Activated B cell treated with CpG ODN at 0.5 μM for 24 hours (primary cell): ENCODE measurements at regions not wholly inside any gene's neighbourhood (a gene's known extent, or its start where the extent isn't known, plus 50 kb on each side); places are given as distances from the start of the nearest gene placed in this dataset.

ENCODE experiments used
- ATAC-seq: fragments of 200-7000 bp; cut with Tn5 transposase; one replicate; pipeline ENCODE4 v1.10.0; 2021; ENCODE audit warnings: low read depth, mild to moderate bottlenecking, moderate library complexity
- CTCF ChIA-PET: fragments of 350-600 bp; sonication (Branson Sonifier 250); formaldehyde crosslinking; loops from one replicate; lab custom pipeline; 2021; ENCODE audit warnings: antibody characterized with exemption; lab: Charles Lee
- POLR2A ChIA-PET: fragments of 350-600 bp; sonication (Branson Sonifier 250); formaldehyde crosslinking; loops from one replicate; lab custom pipeline; 2021; ENCODE audit warnings: antibody characterized with exemption; lab: Charles Lee
- DNase-seq: peaks from one replicate; pipeline ENCODE4 v3.0.0; 2022
- H3K27ac Mint-ChIP-seq: one replicate; pipeline ENCODE4 v1.8.0; 2020; ENCODE audit warnings: mixed read lengths
- H3K27me3 Mint-ChIP-seq: one replicate; pipeline ENCODE4 v1.8.0; 2021; ENCODE audit warnings: mixed read lengths
- H3K36me3 Mint-ChIP-seq: one replicate; pipeline ENCODE4 v1.8.0; 2021; ENCODE audit warnings: low read depth, mixed read lengths
- H3K4me1 Mint-ChIP-seq: one replicate; pipeline ENCODE4 v1.8.0; 2021; ENCODE audit warnings: mixed read lengths
- H3K4me3 Mint-ChIP-seq: one replicate; pipeline ENCODE4 v1.8.0; 2020; ENCODE audit warnings: mild to moderate bottlenecking, mixed read lengths
- H3K9me3 Mint-ChIP-seq: one replicate; pipeline ENCODE4 v1.8.0; 2020; ENCODE audit warnings: mixed read lengths
- intact Hi-C: fragments of 100-400 bp; cut with micrococcal nuclease; formaldehyde crosslinking; loops from one replicate; pipeline ENCODE4 v1.15.1; 2024
- TF ChIP-seq, protein P1 (sequence below): fragments of 200-600 bp; IDR thresholded peaks from one replicate; pipeline ENCODE4 v1.8.0; 2022; ENCODE audit warnings: antibody characterized with exemption, mild to moderate bottlenecking

DNA sequence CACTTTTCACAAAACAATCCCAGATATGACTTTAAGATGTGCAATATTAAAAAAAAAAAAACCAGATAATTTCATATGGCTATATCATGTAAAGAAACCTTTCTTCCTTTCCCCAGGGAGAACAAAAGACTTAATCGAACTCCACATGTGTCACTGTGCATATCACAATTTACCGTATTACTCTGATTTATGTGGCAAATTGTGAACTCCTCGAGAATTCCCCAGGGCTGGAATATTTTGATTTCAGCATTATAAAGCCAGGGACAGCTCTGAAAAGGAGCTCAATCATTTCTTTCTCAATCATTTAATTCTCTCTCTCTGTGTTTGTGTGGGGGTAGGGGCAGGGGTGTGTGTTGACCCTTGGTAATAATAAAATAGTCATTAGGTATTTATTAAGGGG, 165.8 kb downstream of the TDRD15 start:
- H3K27me3 Mint-ChIP-seq: no peaks in the 10 kb centered on the region
- TF ChIP-seq, protein P1, sequence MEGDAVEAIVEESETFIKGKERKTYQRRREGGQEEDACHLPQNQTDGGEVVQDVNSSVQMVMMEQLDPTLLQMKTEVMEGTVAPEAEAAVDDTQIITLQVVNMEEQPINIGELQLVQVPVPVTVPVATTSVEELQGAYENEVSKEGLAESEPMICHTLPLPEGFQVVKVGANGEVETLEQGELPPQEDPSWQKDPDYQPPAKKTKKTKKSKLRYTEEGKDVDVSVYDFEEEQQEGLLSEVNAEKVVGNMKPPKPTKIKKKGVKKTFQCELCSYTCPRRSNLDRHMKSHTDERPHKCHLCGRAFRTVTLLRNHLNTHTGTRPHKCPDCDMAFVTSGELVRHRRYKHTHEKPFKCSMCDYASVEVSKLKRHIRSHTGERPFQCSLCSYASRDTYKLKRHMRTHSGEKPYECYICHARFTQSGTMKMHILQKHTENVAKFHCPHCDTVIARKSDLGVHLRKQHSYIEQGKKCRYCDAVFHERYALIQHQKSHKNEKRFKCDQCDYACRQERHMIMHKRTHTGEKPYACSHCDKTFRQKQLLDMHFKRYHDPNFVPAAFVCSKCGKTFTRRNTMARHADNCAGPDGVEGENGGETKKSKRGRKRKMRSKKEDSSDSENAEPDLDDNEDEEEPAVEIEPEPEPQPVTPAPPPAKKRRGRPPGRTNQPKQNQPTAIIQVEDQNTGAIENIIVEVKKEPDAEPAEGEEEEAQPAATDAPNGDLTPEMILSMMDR: no peak
- H3K4me1 Mint-ChIP-seq: no peaks in the 10 kb centered on the region
- intact Hi-C loops: no loop called here
- no peak overlapping the region for H3K27ac Mint-ChIP-seq
- ATAC-seq (no peak), DNase-seq (no peak)
- ChIA-PET CTCF (no interaction called here), POLR2A (no interaction called here)
- H3K4me3 Mint-ChIP-seq: no peak overlapping the region
- no peaks in the 10 kb centered on the region for H3K9me3 Mint-ChIP-seq
- H3K36me3 Mint-ChIP-seq: no peaks in the 10 kb centered on the region

DNA sequence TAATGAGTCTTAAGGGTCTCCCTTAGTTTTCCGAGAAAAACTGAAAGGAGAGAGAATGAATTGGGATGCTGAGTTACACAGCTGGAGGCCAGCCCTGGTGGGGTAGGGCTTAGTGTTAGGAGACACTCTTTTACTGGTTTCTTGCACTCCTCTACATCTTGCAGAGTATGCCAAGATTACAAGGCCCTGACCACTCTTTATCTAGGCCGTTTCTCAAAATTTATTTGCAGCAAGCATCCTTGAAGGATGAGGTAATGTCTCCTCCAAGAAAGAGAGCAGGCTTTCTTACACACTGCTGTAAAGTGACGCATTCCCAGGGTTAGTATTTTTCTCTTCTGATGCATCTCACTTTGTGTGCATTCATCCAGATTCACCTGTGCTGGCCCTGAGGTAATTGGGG, 166.2 kb downstream of the TDRD15 start:
- CTCF ChIA-PET: no interaction called here
- POLR2A ChIA-PET: no interaction called here

DNA sequence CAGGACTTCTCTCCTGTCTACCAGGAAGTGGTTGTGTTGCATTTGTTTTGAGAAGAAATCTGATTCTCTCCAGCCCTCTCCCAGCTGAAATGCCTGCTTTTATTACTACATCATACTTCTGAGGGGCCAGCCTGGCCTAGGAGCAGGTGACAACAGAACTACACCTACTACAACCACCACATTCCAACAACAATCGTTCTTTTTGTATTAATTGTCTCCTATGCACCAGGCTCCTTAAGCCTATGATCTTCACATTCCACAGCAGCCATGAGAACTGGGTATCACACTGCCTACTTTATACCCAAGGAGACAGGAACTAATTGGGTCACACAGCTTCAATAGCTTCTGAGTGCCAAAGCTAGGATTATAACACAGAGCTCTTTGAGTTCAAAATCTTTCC, 167.7 kb downstream of the TDRD15 start:
- no peaks in the 10 kb centered on the region for H3K36me3 Mint-ChIP-seq
- TF ChIP-seq, protein P1: no peak
- DNase-seq: no peak
- H3K9me3 Mint-ChIP-seq: no peaks in the 10 kb centered on the region
- H3K4me3 Mint-ChIP-seq: no peak overlapping the region
- no peaks in the 10 kb centered on the region for H3K4me1 Mint-ChIP-seq
- no peak for ATAC-seq
- peaks cover 3% of the 10 kb centered on the region for H3K27me3 Mint-ChIP-seq
- ChIA-PET CTCF (no interaction called here), POLR2A (no interaction called here)
- intact Hi-C loops: no loop called here
- H3K27ac Mint-ChIP-seq: no peak overlapping the region

More for the DNA sequence above, 166.2 kb downstream of the TDRD15 start:
- Mint-ChIP-seq H3K9me3 (no peaks in the 10 kb centered on the region), H3K27ac (no peak overlapping the region), H3K27me3 (no peaks in the 10 kb centered on the region), H3K4me1 (no peaks in the 10 kb centered on the region), H3K4me3 (no peak overlapping the region), H3K36me3 (no peaks in the 10 kb centered on the region)
- DNase-seq (no peak), ATAC-seq (no peak)
- TF ChIP-seq, protein P1: no peak
- intact Hi-C loops: no loop called here

DNA sequence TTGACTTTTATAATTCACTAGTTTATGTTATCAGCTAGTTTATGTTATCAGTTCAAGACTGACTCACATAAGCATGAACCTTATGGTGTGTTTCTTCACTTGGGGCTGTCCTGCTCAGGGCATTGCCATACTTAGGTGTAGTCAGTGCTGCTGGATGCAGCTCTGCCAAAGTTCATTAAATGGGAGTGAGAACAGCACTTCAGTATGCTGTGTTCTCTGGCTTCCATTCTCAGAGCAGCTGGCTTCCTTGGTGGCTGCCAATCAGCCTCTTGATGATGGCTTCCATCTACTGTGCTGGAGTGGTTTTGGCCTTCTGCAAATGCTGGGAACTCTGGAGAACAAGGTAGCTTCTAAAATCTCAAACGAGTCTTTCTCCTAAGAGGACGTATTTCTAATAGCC, 170.7 kb downstream of the TDRD15 start:
- no peak overlapping the region for H3K27ac Mint-ChIP-seq
- TF ChIP-seq, protein P1: no peak
- DNase-seq: no peak
- POLR2A ChIA-PET: no interaction called here
- no peak for ATAC-seq
- intact Hi-C loops: no loop called here
- H3K36me3 Mint-ChIP-seq: no peaks in the 10 kb centered on the region
- CTCF ChIA-PET: interaction anchor here (0.6 kb wide), 1 partner anchor 104 kb away, joined by 3 read pairs; no protein-coding TSS in a partner anchor
- no peaks in the 10 kb centered on the region for H3K4me1 Mint-ChIP-seq
- peaks cover 3% of the 10 kb centered on the region for H3K27me3 Mint-ChIP-seq
- no peaks in the 10 kb centered on the region for H3K9me3 Mint-ChIP-seq
- H3K4me3 Mint-ChIP-seq: no peak overlapping the region

DNA sequence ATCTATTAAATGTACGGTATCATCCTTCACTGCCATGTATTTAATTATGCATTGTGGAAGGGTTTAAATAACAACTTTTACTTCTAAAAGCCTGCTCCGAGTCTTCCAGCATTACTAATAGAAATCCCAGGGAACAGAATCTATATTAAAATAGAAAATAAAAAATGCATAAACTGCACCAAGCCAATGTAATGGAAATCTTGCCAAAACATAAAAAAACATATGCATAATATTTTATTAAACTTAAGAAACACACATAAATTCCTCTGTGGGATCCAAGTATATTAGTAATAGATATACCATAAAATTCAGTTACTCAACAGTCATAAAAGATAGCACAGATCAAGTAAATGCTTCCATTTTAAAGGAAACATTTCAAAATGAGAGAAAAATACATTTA, 175.6 kb downstream of the TDRD15 start:
- intact Hi-C loops: no loop called here
- ATAC-seq: no peak
- peaks cover 3% of the 10 kb centered on the region for H3K27me3 Mint-ChIP-seq
- H3K27ac Mint-ChIP-seq: no peak overlapping the region
- no peaks in the 10 kb centered on the region for H3K36me3 Mint-ChIP-seq
- ChIA-PET CTCF (no interaction called here), POLR2A (no interaction called here)
- H3K4me1 Mint-ChIP-seq: no peaks in the 10 kb centered on the region
- TF ChIP-seq, protein P1: no peak
- no peak for DNase-seq
- H3K9me3 Mint-ChIP-seq: no peaks in the 10 kb centered on the region
- no peak overlapping the region for H3K4me3 Mint-ChIP-seq
